CD4-positive, alpha-beta T cell (primary cell): ENCODE measurements at regions not wholly inside any gene's neighbourhood (a gene's known extent, or its start where the extent isn't known, plus 50 kb on each side); places are given as distances from the start of the nearest gene placed in this dataset.

Source experiments
- ATAC-seq: fragments of 200-7000 bp; cut with Tn5 transposase; one replicate; pipeline ENCODE4 v1.10.0; 2022; ENCODE audit warnings: mild to moderate bottlenecking; ENCODE audit not compliant: poor library complexity
- CTCF ChIA-PET: fragments of 350-600 bp; sonication (Branson Sonifier 250); formaldehyde crosslinking; loops from one replicate; lab custom pipeline; 2021; ENCODE audit warnings: antibody characterized with exemption, inconsistent platforms; lab: Charles Lee
- POLR2A ChIA-PET: fragments of 350-600 bp; sonication (Branson Sonifier 250); formaldehyde crosslinking; loops from one replicate; lab custom pipeline; 2021; ENCODE audit warnings: antibody characterized with exemption, inconsistent platforms; lab: Charles Lee
- DNase-seq, 14 experiments: peaks; one replicate each; pipeline ENCODE4 v3.0.0-alpha.2; 2013 to 2020; ENCODE audit warnings: mixed read lengths in 2 of 14
- H3K27ac ChIP-seq, 2 donors: one replicate each; pipeline versions ENCODE4 v1.5.1 to v1.7.0; 2013; ENCODE audit warnings: low read length in 2 of 2, low read depth in 1 of 2, mild to moderate bottlenecking in 1 of 2
- H3K27me3 ChIP-seq, 2 experiments: 1 replicate in 1 of 2; 2 replicates in 1 of 2; pipeline versions ENCODE4 v1.6.1 to v1.7.0; 2013; ENCODE audit warnings: low read length in 2 of 2, control low read depth in 1 of 2, mild to moderate bottlenecking in 1 of 2, moderate library complexity in 1 of 2; ENCODE audit not compliant: insufficient read depth in 2 of 2, control insufficient read depth in 1 of 2
- H3K36me3 ChIP-seq: one replicate; pipeline ENCODE4 v1.6.1; 2013; ENCODE audit warnings: low read length, control low read depth; ENCODE audit not compliant: insufficient read depth
- H3K4me1 ChIP-seq: one replicate; pipeline ENCODE4 v1.6.1; 2013; ENCODE audit warnings: low read length, control low read depth; ENCODE audit not compliant: insufficient read depth
- H3K4me3 ChIP-seq: one replicate; pipeline ENCODE4 v1.5.1; 2013; ENCODE audit warnings: mild to moderate bottlenecking, low read length, moderate library complexity
- H3K9me3 ChIP-seq, 2 experiments: 1 replicate in 1 of 2; 2 replicates in 1 of 2; pipeline versions ENCODE4 v1.6.1 to v1.7.0; 2013; ENCODE audit warnings: low read length in 2 of 2, mild to moderate bottlenecking in 2 of 2, control low read depth in 1 of 2, moderate library complexity in 1 of 2; ENCODE audit not compliant: control insufficient read depth in 1 of 2, insufficient read depth in 1 of 2
- H3K27ac Mint-ChIP-seq: one replicate; pipeline ENCODE4 v1.8.0; 2020; ENCODE audit warnings: mixed read lengths
- H3K27me3 Mint-ChIP-seq: one replicate; pipeline ENCODE4 v1.8.0; 2021; ENCODE audit warnings: mixed read lengths
- H3K36me3 Mint-ChIP-seq: one replicate; pipeline ENCODE4 v1.8.0; 2021; ENCODE audit warnings: low read depth, mixed read lengths
- H3K4me1 Mint-ChIP-seq: one replicate; pipeline ENCODE4 v1.8.0; 2021; ENCODE audit warnings: low read depth, mixed read lengths
- H3K4me3 Mint-ChIP-seq: one replicate; pipeline ENCODE4 v1.8.0; 2020; ENCODE audit warnings: mild to moderate bottlenecking, mixed read lengths
- H3K9me3 Mint-ChIP-seq: one replicate; pipeline ENCODE4 v1.8.0; 2020; ENCODE audit warnings: mixed read lengths
- intact Hi-C, 2 experiments: fragments of 100-400 bp; cut with DNase I in 1 of 2; cut with micrococcal nuclease in 1 of 2; formaldehyde crosslinking; loops; one replicate each; pipeline versions ENCODE4 v1.15.1 to v1.9.0; 2023 to 2025; cut with DNase I, micrococcal nuclease
- TF ChIP-seq, protein P1 (sequence below): fragments of 200-600 bp; IDR thresholded peaks from one replicate; pipeline ENCODE4 v1.8.0; 2022; ENCODE audit warnings: antibody characterized with exemption, mild to moderate bottlenecking

DNA sequence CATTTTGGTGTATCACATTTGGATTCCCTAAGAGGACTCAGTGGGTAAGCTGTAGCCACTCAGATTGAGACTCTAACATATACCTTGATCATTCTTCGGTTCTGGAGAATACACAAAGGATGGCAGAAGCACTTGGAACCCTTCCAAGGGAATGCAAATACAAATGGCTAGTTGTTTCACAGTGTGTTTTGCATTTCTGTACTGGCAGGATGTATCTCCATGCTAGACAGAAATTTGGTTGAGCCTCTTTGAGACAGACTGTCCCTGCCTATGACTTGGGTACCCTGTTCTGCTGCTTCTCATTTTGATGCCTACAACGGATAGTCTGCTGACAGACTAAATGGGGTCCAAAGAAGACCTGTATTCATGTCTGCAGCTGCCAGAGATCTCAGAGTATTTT lies 273.5 kb downstream of the TMEM38B start:
- Histone ChIP-seq H3K36me3 (no peaks in the 10 kb centered on the region), H3K9me3 (no peaks in the 10 kb centered on the region), H3K27ac (no peak overlapping the region), H3K27me3 (no peaks in the 10 kb centered on the region), H3K4me3 (no peak overlapping the region), H3K4me1 (no peaks in the 10 kb centered on the region)
- intact Hi-C loops: no loop called here
- no peaks in the 10 kb centered on the region for H3K36me3 Mint-ChIP-seq
- TF ChIP-seq, protein P1, sequence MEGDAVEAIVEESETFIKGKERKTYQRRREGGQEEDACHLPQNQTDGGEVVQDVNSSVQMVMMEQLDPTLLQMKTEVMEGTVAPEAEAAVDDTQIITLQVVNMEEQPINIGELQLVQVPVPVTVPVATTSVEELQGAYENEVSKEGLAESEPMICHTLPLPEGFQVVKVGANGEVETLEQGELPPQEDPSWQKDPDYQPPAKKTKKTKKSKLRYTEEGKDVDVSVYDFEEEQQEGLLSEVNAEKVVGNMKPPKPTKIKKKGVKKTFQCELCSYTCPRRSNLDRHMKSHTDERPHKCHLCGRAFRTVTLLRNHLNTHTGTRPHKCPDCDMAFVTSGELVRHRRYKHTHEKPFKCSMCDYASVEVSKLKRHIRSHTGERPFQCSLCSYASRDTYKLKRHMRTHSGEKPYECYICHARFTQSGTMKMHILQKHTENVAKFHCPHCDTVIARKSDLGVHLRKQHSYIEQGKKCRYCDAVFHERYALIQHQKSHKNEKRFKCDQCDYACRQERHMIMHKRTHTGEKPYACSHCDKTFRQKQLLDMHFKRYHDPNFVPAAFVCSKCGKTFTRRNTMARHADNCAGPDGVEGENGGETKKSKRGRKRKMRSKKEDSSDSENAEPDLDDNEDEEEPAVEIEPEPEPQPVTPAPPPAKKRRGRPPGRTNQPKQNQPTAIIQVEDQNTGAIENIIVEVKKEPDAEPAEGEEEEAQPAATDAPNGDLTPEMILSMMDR: no peak
- ChIA-PET POLR2A (no interaction called here), CTCF (no interaction called here)
- no peak overlapping the region for H3K4me3 Mint-ChIP-seq
- H3K27me3 Mint-ChIP-seq: no peaks in the 10 kb centered on the region
- H3K9me3 Mint-ChIP-seq: no peaks in the 10 kb centered on the region
- no peak for DNase-seq
- H3K4me1 Mint-ChIP-seq: no peaks in the 10 kb centered on the region
- no peak overlapping the region for H3K27ac Mint-ChIP-seq
- ATAC-seq: no peak

DNA sequence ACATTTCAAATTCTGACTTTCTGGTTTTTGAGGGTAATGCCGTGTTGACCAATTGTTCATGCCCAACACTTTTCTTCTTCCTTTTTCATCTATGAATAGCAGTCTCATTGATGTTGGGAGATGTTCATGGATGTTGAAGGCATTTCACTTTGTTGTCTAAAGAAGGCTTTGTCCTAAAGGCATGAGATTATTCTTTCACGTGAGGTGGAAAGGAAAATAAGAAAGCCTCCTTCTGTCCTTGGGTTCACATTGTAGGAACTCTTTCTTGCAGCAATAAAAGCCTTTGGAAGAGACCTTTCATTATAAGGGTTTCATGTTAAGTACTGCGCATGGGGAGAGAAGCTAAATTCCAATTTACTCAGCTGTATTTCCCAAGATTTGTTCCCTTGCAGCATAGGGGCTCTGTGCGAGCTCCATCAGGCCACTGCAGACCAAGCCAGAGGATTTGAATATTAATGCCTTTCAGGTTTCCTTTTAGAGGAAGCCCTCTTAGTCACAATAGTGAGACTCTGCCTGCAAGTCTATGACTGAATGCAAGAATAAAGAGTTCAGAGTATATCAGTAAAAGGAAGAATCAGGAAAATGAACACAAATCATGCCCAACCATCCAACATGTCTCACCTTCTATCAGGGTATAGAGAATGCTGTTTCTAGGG lies 274.6 kb downstream of the TMEM38B start:
- H3K4me3 Mint-ChIP-seq: no peak overlapping the region
- no peaks in the 10 kb centered on the region for H3K27me3 Mint-ChIP-seq
- H3K4me3 ChIP-seq: no peak overlapping the region
- H3K4me1 Mint-ChIP-seq: no peaks in the 10 kb centered on the region
- no peaks in the 10 kb centered on the region for H3K9me3 Mint-ChIP-seq
- H3K27ac Mint-ChIP-seq: no peak overlapping the region
- ATAC-seq: no peak
- H3K36me3 ChIP-seq: no peaks in the 10 kb centered on the region
- H3K9me3 ChIP-seq: no peaks in the 10 kb centered on the region
- no peak overlapping the region for H3K27ac ChIP-seq
- intact Hi-C loops: no loop called here
- ChIA-PET POLR2A (no interaction called here), CTCF (no interaction called here)
- no peaks in the 10 kb centered on the region for H3K36me3 Mint-ChIP-seq
- no peak for DNase-seq
- H3K27me3 ChIP-seq: no peaks in the 10 kb centered on the region
- TF ChIP-seq, protein P1: no peak
- no peaks in the 10 kb centered on the region for H3K4me1 ChIP-seq

DNA sequence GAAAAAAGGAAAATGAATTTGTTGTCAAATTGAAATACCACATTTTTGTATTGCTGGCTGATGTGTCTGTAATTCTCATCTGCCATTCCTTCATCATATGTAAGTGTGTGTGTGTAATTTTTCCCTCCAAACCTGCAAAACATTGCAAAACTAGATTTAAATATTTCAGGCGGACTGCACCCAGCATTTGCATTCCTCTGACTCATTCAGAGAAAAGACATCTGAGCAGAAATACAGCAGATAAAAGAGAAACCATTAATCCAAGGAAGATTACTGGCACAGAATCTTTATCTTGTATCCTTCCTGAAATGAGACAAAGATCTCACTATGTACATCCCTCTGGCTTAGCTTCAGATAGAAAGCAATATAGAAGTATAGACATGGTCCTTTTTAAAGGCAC lies 275.3 kb downstream of the TMEM38B start:
- H3K27ac ChIP-seq: no peak overlapping the region
- Mint-ChIP-seq H3K36me3 (no peaks in the 10 kb centered on the region), H3K4me3 (no peak overlapping the region), H3K27ac (no peak overlapping the region), H3K9me3 (no peaks in the 10 kb centered on the region), H3K4me1 (no peaks in the 10 kb centered on the region), H3K27me3 (no peaks in the 10 kb centered on the region)
- no peak for DNase-seq
- ChIA-PET POLR2A (no interaction called here), CTCF (no interaction called here)
- H3K4me3 ChIP-seq: no peak overlapping the region
- H3K27me3 ChIP-seq: no peaks in the 10 kb centered on the region
- no peaks in the 10 kb centered on the region for H3K4me1 ChIP-seq
- no peak for ATAC-seq
- intact Hi-C loops: no loop called here
- no peaks in the 10 kb centered on the region for H3K9me3 ChIP-seq
- H3K36me3 ChIP-seq: no peaks in the 10 kb centered on the region
- TF ChIP-seq, protein P1: no peak
